ENCODE measurements at regions not wholly inside any gene's neighbourhood (a gene's known extent, or its start where the extent isn't known, plus 50 kb on each side); places are given as distances from the start of the nearest gene placed in this dataset.
"Not testable (repeated sequence)": the region's sequence is repeated elsewhere in the genome, so short reads cannot be mapped to it uniquely, and the experiment has no call there.

DNA sequence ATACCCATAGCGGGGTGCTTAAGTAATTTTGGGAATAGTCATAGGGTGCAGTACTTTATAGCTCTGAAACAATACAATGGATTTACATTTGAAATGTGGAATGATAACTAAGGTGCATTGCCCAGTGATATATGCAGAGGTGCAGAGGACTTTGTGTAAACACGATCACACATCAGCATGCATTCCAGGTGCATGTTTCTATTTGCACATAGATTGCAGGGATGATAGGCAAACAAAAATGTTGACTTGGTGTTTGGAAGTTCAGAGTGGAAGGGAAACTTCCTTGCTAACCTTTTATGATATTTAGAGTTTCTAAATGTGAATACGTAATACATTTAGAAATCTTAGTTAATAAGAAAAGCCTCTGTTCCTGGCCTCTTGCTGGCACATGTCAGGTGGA is 941.5 kb downstream of the TUBA3C start:
- TF ChIP-seq, protein P1, sequence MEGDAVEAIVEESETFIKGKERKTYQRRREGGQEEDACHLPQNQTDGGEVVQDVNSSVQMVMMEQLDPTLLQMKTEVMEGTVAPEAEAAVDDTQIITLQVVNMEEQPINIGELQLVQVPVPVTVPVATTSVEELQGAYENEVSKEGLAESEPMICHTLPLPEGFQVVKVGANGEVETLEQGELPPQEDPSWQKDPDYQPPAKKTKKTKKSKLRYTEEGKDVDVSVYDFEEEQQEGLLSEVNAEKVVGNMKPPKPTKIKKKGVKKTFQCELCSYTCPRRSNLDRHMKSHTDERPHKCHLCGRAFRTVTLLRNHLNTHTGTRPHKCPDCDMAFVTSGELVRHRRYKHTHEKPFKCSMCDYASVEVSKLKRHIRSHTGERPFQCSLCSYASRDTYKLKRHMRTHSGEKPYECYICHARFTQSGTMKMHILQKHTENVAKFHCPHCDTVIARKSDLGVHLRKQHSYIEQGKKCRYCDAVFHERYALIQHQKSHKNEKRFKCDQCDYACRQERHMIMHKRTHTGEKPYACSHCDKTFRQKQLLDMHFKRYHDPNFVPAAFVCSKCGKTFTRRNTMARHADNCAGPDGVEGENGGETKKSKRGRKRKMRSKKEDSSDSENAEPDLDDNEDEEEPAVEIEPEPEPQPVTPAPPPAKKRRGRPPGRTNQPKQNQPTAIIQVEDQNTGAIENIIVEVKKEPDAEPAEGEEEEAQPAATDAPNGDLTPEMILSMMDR (IDR thresholded peaks at IDR 0.05; ENCODE audit: low read length) = not testable (repeated sequence)
- not testable (repeated sequence) for TF ChIP-seq EZH2 (IDR thresholded peaks at IDR 0.05; ENCODE audit: borderline replicate concordance, low read length)

Data from OCI-LY1 (cell line).